SK-N-SH (cell line): ENCODE measurements at regions not wholly inside any gene's neighbourhood (a gene's known extent, or its start where the extent isn't known, plus 50 kb on each side); places are given as distances from the start of the nearest gene placed in this dataset.

Experiments used
- CTCF ChIA-PET: fragments of 300-600, 350-600 bp; formaldehyde crosslinking; extraction: SDS; loops from one replicate; lab custom pipeline; 2021; lab: Yijun Ruan, JAX
- POLR2A ChIA-PET: fragments of 350-600 bp; sonication (Branson Sonifier 250); formaldehyde crosslinking; extraction: SDS; loops from one replicate; lab custom pipeline; 2020; ENCODE audit warnings: antibody characterized with exemption, inconsistent platforms; lab: Yijun Ruan, JAX
- DNase-seq: peaks from one replicate; pipeline ENCODE4 v3.0.0; 2012
- H2AFZ ChIP-seq: fragments of 200-600 bp; sonication (generic); 2 replicates; pipeline ENCODE4 v1.8.1; 2016; ENCODE audit warnings: antibody characterized with exemption, mild to moderate bottlenecking, low read depth
- H3F3A ChIP-seq: fragments of 200-600 bp; sonication (generic); replicated peaks from 2 replicates; pipeline ENCODE3; 2016; ENCODE audit warnings: antibody characterized with exemption, mild to moderate bottlenecking; ENCODE audit not compliant: insufficient read depth
- H3K27ac ChIP-seq, 2 experiments: fragments of 200-500 bp in 1 of 2; fragments of 200-600 bp in 1 of 2; sonication (Bioruptor generic) in 1 of 2; sonication (generic), shearing (Covaris generic) in 1 of 2; 2 replicates each; pipeline versions ENCODE4 v1.5.1 to v1.6.1; 2014 to 2016; ENCODE audit warnings: low read depth in 2 of 2, inconsistent platforms in 1 of 2, low read length in 1 of 2, mild to moderate bottlenecking in 1 of 2, mixed read lengths in 1 of 2
- H3K27me3 ChIP-seq: fragments of 200-600 bp; sonication (generic), shearing (Covaris generic); 2 replicates; pipeline ENCODE4 v1.6.1; 2016; ENCODE audit warnings: mixed run types; ENCODE audit not compliant: insufficient read depth
- H3K36me3 ChIP-seq, 2 experiments: fragments of 200-500 bp in 1 of 2; fragments of 200-600 bp in 1 of 2; sonication (Bioruptor generic) in 1 of 2; sonication (generic) in 1 of 2; replicated peaks in 1 of 2; 2 replicates each; pipeline versions ENCODE3 to v1.5.1; 2014 to 2016; ENCODE audit warnings: low read length in 1 of 2, mild to moderate bottlenecking in 1 of 2; ENCODE audit not compliant: insufficient read depth in 2 of 2, control insufficient read depth in 1 of 2
- H3K4me1 ChIP-seq, 2 experiments: fragments of 200-500 bp in 1 of 2; fragments of 200-600 bp in 1 of 2; sonication (Bioruptor generic) in 1 of 2; sonication (generic), shearing (Covaris generic) in 1 of 2; 2 replicates each; pipeline versions ENCODE4 v1.5.1 to v1.6.1; 2014 to 2016; ENCODE audit warnings: low read depth in 1 of 2, low read length in 1 of 2, mixed run types in 1 of 2; ENCODE audit not compliant: insufficient read depth in 2 of 2, control insufficient read depth in 1 of 2
- H3K4me2 ChIP-seq: fragments of 200-600 bp; sonication (generic), shearing (Covaris generic); 2 replicates; pipeline ENCODE4 v1.6.1; 2017; ENCODE audit warnings: mixed run types
- H3K4me3 ChIP-seq, 2 experiments: fragments of 200-500 bp in 1 of 2; fragments of 200-600 bp in 1 of 2; sonication (Bioruptor generic) in 1 of 2; sonication (generic), shearing (Covaris generic) in 1 of 2; 2 replicates each; pipeline versions ENCODE4 v1.5.1 to v1.8.1; 2014 to 2016; ENCODE audit warnings: low read depth in 2 of 2, inconsistent platforms in 1 of 2, low read length in 1 of 2, mild to moderate bottlenecking in 1 of 2, mixed read lengths in 1 of 2, moderate library complexity in 1 of 2
- H3K79me2 ChIP-seq: fragments of 200-600 bp; sonication (generic); 2 replicates; pipeline ENCODE4 v1.8.1; 2017; ENCODE audit warnings: mild to moderate bottlenecking; ENCODE audit not compliant: insufficient read depth
- H3K9ac ChIP-seq: fragments of 200-600 bp; sonication (generic); 2 replicates; pipeline ENCODE4 v1.6.1; 2017; ENCODE audit warnings: mixed run types
- H3K9me2 ChIP-seq: fragments of 200-600 bp; sonication (generic); 2 replicates; pipeline ENCODE4 v1.6.1; 2017; ENCODE audit warnings: mixed run types
- H3K9me3 ChIP-seq: fragments of 200-600 bp; sonication (generic); 2 replicates; pipeline ENCODE4 v1.6.1; 2017; ENCODE audit warnings: mixed run types, mild to moderate bottlenecking, moderate library complexity
- H4K20me1 ChIP-seq: fragments of 200-600 bp; sonication (generic); 2 replicates; pipeline ENCODE4 v1.6.1; 2017; ENCODE audit warnings: mild to moderate bottlenecking, mixed run types; ENCODE audit not compliant: insufficient read depth
- ELF1 ChIP-seq: IDR thresholded peaks from 2 replicates; pipeline ENCODE4 v1.4.0; 2012
- EP300 ChIP-seq, 2 experiments: IDR thresholded peaks; 2 replicates each; pipeline versions ENCODE4 v1.4.0 to v1.6.1; 2012; ENCODE audit warnings: borderline replicate concordance in 1 of 2, low read depth in 1 of 2, low read length in 1 of 2
- EZH2phosphoT487 ChIP-seq: fragments of 200-600 bp; sonication (generic); IDR thresholded peaks from 2 replicates; pipeline ENCODE4 v1.6.1; 2017; ENCODE audit warnings: low read depth, mixed run types, mild to moderate bottlenecking, antibody characterized with exemption, moderate library complexity, borderline replicate concordance
- FOSL2 ChIP-seq: IDR thresholded peaks from 2 replicates; pipeline ENCODE4 v1.4.0; 2012; ENCODE audit warnings: low read depth, mild to moderate bottlenecking, moderate library complexity, borderline replicate concordance
- FOXJ3 ChIP-seq: sonication (generic); formaldehyde crosslinking; IDR thresholded peaks from 2 replicates; pipeline ENCODE4 v1.5.1; 2020; ENCODE audit warnings: mild to moderate bottlenecking, missing genetic modification reagents
- FOXM1 ChIP-seq: IDR thresholded peaks from 2 replicates; pipeline ENCODE4 v1.4.0; 2012; ENCODE audit warnings: low read depth, mild to moderate bottlenecking
- GABPA ChIP-seq: IDR thresholded peaks from 2 replicates; pipeline ENCODE4 v1.4.0; 2012; ENCODE audit warnings: low read depth, mild to moderate bottlenecking
- GATA2 ChIP-seq: sonication (generic); formaldehyde crosslinking; IDR thresholded peaks from 2 replicates; pipeline ENCODE4 v1.5.0; 2020; ENCODE audit warnings: mild to moderate bottlenecking, missing genetic modification reagents
- MXI1 ChIP-seq: IDR thresholded peaks from 2 replicates; pipeline ENCODE4 v1.6.1; 2012; ENCODE audit warnings: mild to moderate bottlenecking, low read depth, low read length, improper control_type of control experiment
- NRF1 ChIP-seq: IDR thresholded peaks from 2 replicates; pipeline ENCODE4 v1.6.1; 2012; ENCODE audit warnings: low read depth, mild to moderate bottlenecking, low read length
- POLR2AphosphoS5 ChIP-seq: IDR thresholded peaks from 2 replicates; pipeline ENCODE4 v1.6.1; 2012; ENCODE audit warnings: low read depth, low read length
- REST ChIP-seq: IDR thresholded peaks from 2 replicates; pipeline ENCODE4 v1.6.1; 2012; ENCODE audit warnings: mild to moderate bottlenecking, low read depth, low read length, moderate library complexity
- RFX5 ChIP-seq: IDR thresholded peaks from 2 replicates; pipeline ENCODE4 v1.6.1; 2012; ENCODE audit warnings: mild to moderate bottlenecking, improper control_type of control experiment, low read length
- TCF12 ChIP-seq: IDR thresholded peaks from 2 replicates; pipeline ENCODE4 v1.4.0; 2012
- TEAD4 ChIP-seq: IDR thresholded peaks from 2 replicates; pipeline ENCODE4 v1.4.0; 2012; ENCODE audit warnings: mild to moderate bottlenecking, borderline replicate concordance; ENCODE audit not compliant: insufficient read depth
- USF2 ChIP-seq: fragments of 150-350 bp; IDR thresholded peaks from 2 replicates; pipeline ENCODE4 v1.6.1; 2017; ENCODE audit warnings: antibody characterized with exemption, low read length, low read depth, borderline replicate concordance
- WGBS: methylation state at CpG from one replicate; pipeline ENCODE4 v1.1.6; 2017; ENCODE audit warnings: low lambda C conversion rate; 5-methylcytosine and 5-hydroxymethylcytosine counted together
- TF ChIP-seq, protein P1 (sequence below): IDR thresholded peaks from 2 replicates; pipeline ENCODE4 v1.4.0; 2012; ENCODE audit warnings: low read depth, borderline replicate concordance
- TF ChIP-seq, protein P2 (sequence below): fragments of 150-350 bp; IDR thresholded peaks from 2 replicates; pipeline ENCODE4 v1.6.1; 2016; ENCODE audit warnings: mild to moderate bottlenecking, low read depth, low read length

DNA sequence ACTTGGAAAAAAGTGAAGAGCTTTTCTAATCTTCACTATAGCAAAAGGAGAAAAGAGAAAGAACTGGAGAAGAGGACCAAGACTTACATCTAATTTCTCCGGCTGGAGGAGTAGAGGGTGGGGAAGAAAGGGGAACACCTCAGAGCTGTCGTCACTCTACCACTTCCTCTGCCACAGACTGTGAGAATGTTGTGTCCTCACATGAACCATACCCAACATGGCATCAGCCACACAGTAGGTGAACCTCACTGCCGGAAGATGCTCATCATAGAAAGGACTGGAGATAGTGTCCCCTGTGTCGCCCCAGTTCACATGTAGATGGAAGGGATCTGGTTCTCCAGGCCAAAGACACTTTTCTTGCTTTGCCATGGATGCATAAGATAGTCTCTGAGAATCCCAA lies 604.4 kb upstream of the NOX3 start:
- TF ChIP-seq EP300 (IDR thresholded peaks at IDR 0.05; ENCODE audit: borderline replicate concordance in 1 of 2, low read depth in 1 of 2, low read length in 1 of 2) (no peak), USF2 (no peak), MXI1 (no peak), TCF12 (no peak), NRF1 (no peak), FOXJ3 (CRISPR knock-in tag) (no peak), FOSL2 (no peak), EZH2phosphoT487 (no peak), ELF1 (no peak), GATA2 (CRISPR knock-in tag) (no peak), GABPA (no peak), REST (no peak), RFX5 (no peak), FOXM1 (no peak), TEAD4 (no peak), POLR2AphosphoS5 (no peak)
- TF ChIP-seq, protein P1, sequence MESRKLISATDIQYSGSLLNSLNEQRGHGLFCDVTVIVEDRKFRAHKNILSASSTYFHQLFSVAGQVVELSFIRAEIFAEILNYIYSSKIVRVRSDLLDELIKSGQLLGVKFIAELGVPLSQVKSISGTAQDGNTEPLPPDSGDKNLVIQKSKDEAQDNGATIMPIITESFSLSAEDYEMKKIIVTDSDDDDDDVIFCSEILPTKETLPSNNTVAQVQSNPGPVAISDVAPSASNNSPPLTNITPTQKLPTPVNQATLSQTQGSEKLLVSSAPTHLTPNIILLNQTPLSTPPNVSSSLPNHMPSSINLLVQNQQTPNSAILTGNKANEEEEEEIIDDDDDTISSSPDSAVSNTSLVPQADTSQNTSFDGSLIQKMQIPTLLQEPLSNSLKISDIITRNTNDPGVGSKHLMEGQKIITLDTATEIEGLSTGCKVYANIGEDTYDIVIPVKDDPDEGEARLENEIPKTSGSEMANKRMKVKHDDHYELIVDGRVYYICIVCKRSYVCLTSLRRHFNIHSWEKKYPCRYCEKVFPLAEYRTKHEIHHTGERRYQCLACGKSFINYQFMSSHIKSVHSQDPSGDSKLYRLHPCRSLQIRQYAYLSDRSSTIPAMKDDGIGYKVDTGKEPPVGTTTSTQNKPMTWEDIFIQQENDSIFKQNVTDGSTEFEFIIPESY, result no peak
- TF ChIP-seq, protein P2, sequence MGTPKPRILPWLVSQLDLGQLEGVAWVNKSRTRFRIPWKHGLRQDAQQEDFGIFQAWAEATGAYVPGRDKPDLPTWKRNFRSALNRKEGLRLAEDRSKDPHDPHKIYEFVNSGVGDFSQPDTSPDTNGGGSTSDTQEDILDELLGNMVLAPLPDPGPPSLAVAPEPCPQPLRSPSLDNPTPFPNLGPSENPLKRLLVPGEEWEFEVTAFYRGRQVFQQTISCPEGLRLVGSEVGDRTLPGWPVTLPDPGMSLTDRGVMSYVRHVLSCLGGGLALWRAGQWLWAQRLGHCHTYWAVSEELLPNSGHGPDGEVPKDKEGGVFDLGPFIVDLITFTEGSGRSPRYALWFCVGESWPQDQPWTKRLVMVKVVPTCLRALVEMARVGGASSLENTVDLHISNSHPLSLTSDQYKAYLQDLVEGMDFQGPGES, result no peak
- no peaks in the 10 kb centered on the region for H3K4me1 ChIP-seq
- WGBS, result 66% methylated on average over 4 of the region's 4 CpGs
- H3K4me3 ChIP-seq, result no peak overlapping the region
- no peaks in the 10 kb centered on the region for H3K79me2 ChIP-seq
- ChIA-PET CTCF (no interaction called here), POLR2A (interaction anchor here (0.8 kb wide), 1 partner anchor 31 kb away, joined by 3 read pairs; no protein-coding TSS in a partner anchor)
- H2AFZ ChIP-seq, result no peak overlapping the region
- no peak for DNase-seq
- no peaks in the 10 kb centered on the region for H3F3A ChIP-seq
- H3K4me2 ChIP-seq, result no peak overlapping the region
- no peak overlapping the region for H3K9ac ChIP-seq
- no peaks in the 10 kb centered on the region for H3K9me3 ChIP-seq
- no peaks in the 10 kb centered on the region for H3K27me3 ChIP-seq
- no peak overlapping the region for H3K27ac ChIP-seq
- H4K20me1 ChIP-seq, result no peaks in the 10 kb centered on the region
- no peaks in the 10 kb centered on the region for H3K36me3 ChIP-seq
- H3K9me2 ChIP-seq, result no peaks in the 10 kb centered on the region
